Activated T-cell treated with anti-CD3 and anti-CD28 coated beads, Interleukin-2, amount 50 U/mL, for 72 hours (primary cell): ENCODE measurements at regions not wholly inside any gene's neighbourhood (a gene's known extent, or its start where the extent isn't known, plus 50 kb on each side); places are given as distances from the start of the nearest gene placed in this dataset.

Experiments used
- ATAC-seq, 2 donors: fragments of 150-1000 bp; cut with Tn5 transposase; replicated peaks in 1 of 2; 2 replicates each; pipeline ENCODE4 v1.10.0; 2021; ENCODE audit warnings: moderate library complexity in 2 of 2, mild to moderate bottlenecking in 1 of 2
- DNase-seq, 2 donors: peaks; one replicate each; pipeline ENCODE4 v3.0.0; 2021 to 2022; ENCODE audit warnings: mixed read lengths in 1 of 2
- H3K27ac Mint-ChIP-seq: one replicate; pipeline ENCODE4 v1.8.0; 2022; ENCODE audit warnings: mild to moderate bottlenecking, moderate library complexity, mixed read lengths
- H3K27me3 Mint-ChIP-seq: one replicate; pipeline ENCODE4 v1.8.0; 2022; ENCODE audit warnings: low read depth, mixed read lengths
- H3K36me3 Mint-ChIP-seq, 2 donors: one replicate each; pipeline ENCODE4 v1.8.0; 2022; ENCODE audit warnings: mixed read lengths in 2 of 2, mild to moderate bottlenecking in 1 of 2; ENCODE audit not compliant: insufficient read depth in 2 of 2
- H3K4me1 Mint-ChIP-seq: one replicate; pipeline ENCODE4 v1.8.0; 2022; ENCODE audit warnings: low read depth, mixed read lengths
- H3K4me3 Mint-ChIP-seq, 2 donors: one replicate each; pipeline ENCODE4 v1.8.0; 2022; ENCODE audit warnings: mild to moderate bottlenecking in 2 of 2, mixed read lengths in 2 of 2, moderate library complexity in 2 of 2
- H3K9me3 Mint-ChIP-seq, 2 donors: one replicate each; pipeline ENCODE4 v1.8.0; 2022; ENCODE audit warnings: mixed read lengths in 2 of 2

- Mint-ChIP-seq H3K27ac (no peak overlapping the region), H3K36me3 (no peaks in the 10 kb centered on the region), H3K4me3 (no peak overlapping the region), H3K27me3 (peaks cover 30% of the 10 kb centered on the region), H3K4me1 (no peaks in the 10 kb centered on the region), H3K9me3 (no peaks in the 10 kb centered on the region)
- ATAC-seq (no peak), DNase-seq (no peak)
Measured at GRCh38 chr5:133706506-133707430, 94.4 kb upstream of the FSTL4 start.

DNA sequence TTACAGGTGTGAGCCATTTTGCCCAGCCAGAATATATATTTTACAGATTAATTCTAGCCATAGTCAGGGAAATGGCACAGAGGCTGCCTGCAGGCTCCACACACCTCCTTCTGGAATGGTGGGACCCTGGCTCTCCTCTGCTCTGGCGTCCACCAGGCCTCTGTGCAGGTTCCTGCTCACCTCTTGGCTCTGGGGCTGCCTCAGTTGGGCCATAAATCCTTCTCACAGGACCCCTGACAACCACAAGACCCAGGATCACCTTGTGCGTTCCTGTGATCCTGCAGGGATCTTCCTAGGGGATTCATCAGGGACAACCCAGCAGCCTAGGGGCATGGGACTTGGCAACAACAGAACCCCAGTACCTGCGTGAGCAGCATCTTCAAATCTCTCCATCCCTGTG is 93.0 kb upstream of the FSTL4 start:
- Mint-ChIP-seq H3K27ac (no peak overlapping the region), H3K4me1 (peaks cover 3% of the 10 kb centered on the region), H3K9me3 (peaks cover under 1% of the 10 kb centered on the region in 2 donors), H3K4me3 (no peak overlapping the region), H3K36me3 (peaks cover 1 to 2% of the 10 kb centered on the region in 2 donors), H3K27me3 (peaks cover 23% of the 10 kb centered on the region)
- DNase-seq (no peak), ATAC-seq (no peak)

- H3K36me3 Mint-ChIP-seq, result peaks cover 4 to 5% of the 10 kb centered on the region in 2 donors
- H3K9me3 Mint-ChIP-seq, result peaks cover 5 to 6% of the 10 kb centered on the region in 2 donors
- H3K27ac Mint-ChIP-seq, result no peak overlapping the region
- H3K4me1 Mint-ChIP-seq, result peaks cover 11% of the 10 kb centered on the region
- no peak overlapping the region for H3K4me3 Mint-ChIP-seq
- H3K27me3 Mint-ChIP-seq, result peaks cover 19% of the 10 kb centered on the region
- no peak for DNase-seq
- no peak for ATAC-seq
Measured at GRCh38 chr5:133704411-133704810, 92.1 kb upstream of the FSTL4 start.

GRCh38 chr5:133703935-133704334 is 91.6 kb upstream of the FSTL4 start:
- DNase-seq (no peak), ATAC-seq (no peak)
- H3K4me1 Mint-ChIP-seq, result peaks cover 16% of the 10 kb centered on the region
- H3K9me3 Mint-ChIP-seq, result peaks cover 5 to 6% of the 10 kb centered on the region in 2 donors
- H3K36me3 Mint-ChIP-seq, result peaks cover 4 to 5% of the 10 kb centered on the region in 2 donors
- no peak overlapping the region for H3K27ac Mint-ChIP-seq
- peaks cover 15% of the 10 kb centered on the region for H3K27me3 Mint-ChIP-seq
- no peak overlapping the region for H3K4me3 Mint-ChIP-seq

GRCh38 chr5:133702791-133703770 is 90.7 kb upstream of the FSTL4 start:
- ATAC-seq, result no peak

DNA sequence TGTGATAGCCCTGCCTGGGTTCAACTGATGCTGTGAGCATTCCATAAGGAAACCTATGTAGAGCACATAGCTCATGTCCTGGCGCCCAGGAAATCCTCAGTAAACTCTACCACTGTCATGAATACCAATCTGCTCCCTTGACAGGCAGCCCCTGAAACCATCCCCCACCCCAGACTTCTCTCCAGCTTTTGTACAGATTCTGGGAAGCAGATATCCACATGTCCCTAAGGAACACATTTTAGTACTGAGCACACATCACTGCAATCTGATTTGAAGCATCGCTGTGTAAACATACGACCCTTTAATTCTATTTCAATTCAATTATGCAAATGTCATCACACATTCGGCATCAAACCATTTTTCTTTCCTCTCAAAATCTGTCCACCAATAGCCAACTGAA is 89.5 kb upstream of the FSTL4 start:
- ATAC-seq, result no peak
- peaks cover 28% of the 10 kb centered on the region for H3K4me1 Mint-ChIP-seq
- H3K4me3 Mint-ChIP-seq, result no peak overlapping the region
- no peak for DNase-seq
- peaks cover 12% of the 10 kb centered on the region for H3K27me3 Mint-ChIP-seq
- H3K36me3 Mint-ChIP-seq, result peaks cover 4 to 5% of the 10 kb centered on the region in 2 donors
- H3K9me3 Mint-ChIP-seq, result peaks cover 5 to 6% of the 10 kb centered on the region in 2 donors
- H3K27ac Mint-ChIP-seq, result no peak overlapping the region

More at GRCh38 chr5:133702791-133703770, 90.7 kb upstream of the FSTL4 start:
- H3K9me3 Mint-ChIP-seq, result peaks cover 5 to 6% of the 10 kb centered on the region in 2 donors
- no peak overlapping the region for H3K4me3 Mint-ChIP-seq
- peaks cover 13% of the 10 kb centered on the region for H3K27me3 Mint-ChIP-seq
- H3K4me1 Mint-ChIP-seq, result peaks cover 22% of the 10 kb centered on the region
- peaks cover 4 to 5% of the 10 kb centered on the region in 2 donors for H3K36me3 Mint-ChIP-seq
- no peak for DNase-seq
- H3K27ac Mint-ChIP-seq, result no peak overlapping the region

DNA sequence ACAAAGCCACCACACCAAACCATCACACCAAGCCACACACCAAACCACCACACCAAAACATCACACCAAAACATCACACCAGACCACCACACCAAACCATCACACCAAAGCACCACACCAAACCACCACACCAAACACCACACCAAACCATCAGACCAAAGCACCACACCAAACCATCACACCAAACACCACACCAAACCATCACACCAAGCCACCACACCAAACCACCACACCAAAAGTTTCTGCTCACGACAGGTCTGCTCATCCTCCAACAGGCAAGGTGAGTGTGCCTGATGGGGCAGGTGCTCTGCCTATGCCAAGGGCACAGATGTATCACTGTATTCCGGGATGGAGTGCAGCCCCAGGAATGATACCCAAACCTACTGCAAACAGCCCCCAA is 87.9 kb upstream of the FSTL4 start:
- DNase-seq, result no peak
- no peak overlapping the region for H3K4me3 Mint-ChIP-seq
- peaks cover 5 to 6% of the 10 kb centered on the region in 2 donors for H3K9me3 Mint-ChIP-seq
- ATAC-seq, result no peak
- peaks cover 4 to 5% of the 10 kb centered on the region in 2 donors for H3K36me3 Mint-ChIP-seq
- H3K4me1 Mint-ChIP-seq, result peaks cover 28% of the 10 kb centered on the region
- peaks cover 19% of the 10 kb centered on the region for H3K27me3 Mint-ChIP-seq
- H3K27ac Mint-ChIP-seq, result no peak overlapping the region

DNA sequence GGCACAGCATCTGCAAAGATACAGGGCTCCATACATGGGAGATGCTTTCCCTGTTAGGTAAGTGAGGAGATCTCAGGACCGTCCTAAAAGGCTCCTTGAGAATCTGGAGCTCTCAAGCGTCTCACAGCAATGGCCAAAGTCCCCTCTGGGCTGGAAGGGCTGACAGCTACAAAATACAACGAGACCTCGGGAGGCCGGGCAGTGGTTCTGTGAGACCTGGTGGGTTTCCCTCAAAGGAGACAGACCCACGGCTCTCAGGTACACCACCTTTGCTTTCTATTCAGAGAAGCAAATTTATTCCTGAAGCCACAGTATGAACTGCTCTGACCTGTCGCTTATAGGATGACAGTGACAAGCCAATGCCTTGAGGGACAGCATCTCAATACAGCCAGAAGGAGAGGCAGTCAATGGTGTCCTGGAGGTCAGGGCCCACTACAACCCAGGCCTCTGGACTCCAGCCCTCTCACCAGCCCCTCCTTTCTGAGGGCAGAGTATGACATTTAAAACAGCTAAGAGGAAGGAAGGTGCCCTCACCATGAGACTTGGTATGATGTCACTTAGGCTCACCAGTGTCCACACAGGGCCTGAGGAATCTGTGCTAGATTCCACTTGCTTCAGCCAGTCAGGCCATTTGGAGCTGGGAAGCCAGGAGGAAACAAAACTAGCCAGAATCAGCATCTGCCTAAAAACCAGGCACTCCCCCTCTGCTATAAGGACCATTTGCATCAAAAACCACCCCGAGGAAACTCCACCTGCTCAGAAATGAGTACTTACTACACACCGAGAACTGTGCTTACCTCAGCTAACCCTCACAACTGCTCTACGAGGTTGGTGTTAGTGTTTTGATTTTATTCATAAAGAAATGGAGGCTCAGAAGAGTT is 86.5 kb upstream of the FSTL4 start:
- DNase-seq (peak; percentile 43 to 46), ATAC-seq (peak; percentile 94)
- H3K27me3 Mint-ChIP-seq, result peaks cover 23% of the 10 kb centered on the region
- peaks cover 4 to 5% of the 10 kb centered on the region in 2 donors for H3K36me3 Mint-ChIP-seq
- peaks cover 5 to 6% of the 10 kb centered on the region in 2 donors for H3K9me3 Mint-ChIP-seq
- H3K27ac Mint-ChIP-seq, result peak overlapping the region; percentile 34
- H3K4me3 Mint-ChIP-seq, result peak overlapping the region; percentile 4 to 8
- peaks cover 33% of the 10 kb centered on the region for H3K4me1 Mint-ChIP-seq

DNA sequence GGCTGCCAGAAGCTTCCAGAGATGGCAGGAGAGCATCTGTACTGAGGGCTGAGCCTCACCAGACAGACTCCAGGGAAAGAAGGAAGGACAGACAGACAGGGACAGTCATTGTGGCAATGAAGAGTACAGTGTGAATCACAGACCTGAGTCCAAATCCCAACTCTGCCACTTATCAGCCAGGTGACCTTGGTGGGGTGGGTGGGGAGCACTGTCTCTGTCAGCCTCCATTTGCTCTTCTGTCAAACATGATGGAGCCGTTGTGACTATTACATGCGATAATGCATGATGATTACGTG is 85.9 kb upstream of the FSTL4 start:
- peaks cover 5 to 6% of the 10 kb centered on the region in 2 donors for H3K9me3 Mint-ChIP-seq
- ATAC-seq, result no peak
- no peak for DNase-seq
- H3K4me1 Mint-ChIP-seq, result peaks cover 33% of the 10 kb centered on the region
- H3K27ac Mint-ChIP-seq, result peak overlapping the region; percentile 5
- peaks cover 23% of the 10 kb centered on the region for H3K27me3 Mint-ChIP-seq
- peaks cover 4 to 5% of the 10 kb centered on the region in 2 donors for H3K36me3 Mint-ChIP-seq
- H3K4me3 Mint-ChIP-seq, result peak overlapping the region; percentile 28 to 54

GRCh38 chr5:133697536-133698258 is 85.4 kb upstream of the FSTL4 start:
- Mint-ChIP-seq H3K4me3 (peak overlapping the region; percentile 28 to 54), H3K27ac (peak overlapping the region; percentile 5), H3K27me3 (peaks cover 26% of the 10 kb centered on the region), H3K9me3 (peaks cover 5 to 6% of the 10 kb centered on the region in 2 donors), H3K36me3 (peaks cover 4 to 5% of the 10 kb centered on the region in 2 donors), H3K4me1 (peaks cover 33% of the 10 kb centered on the region)
- DNase-seq (peak; percentile 15 to 21), ATAC-seq (no peak)

GRCh38 chr5:133696782-133697507 is 84.6 kb upstream of the FSTL4 start:
- ATAC-seq, result no peak

More at GRCh38 chr5:133696782-133697507, 84.6 kb upstream of the FSTL4 start:
- no peak overlapping the region for H3K4me3 Mint-ChIP-seq
- peaks cover 33% of the 10 kb centered on the region for H3K27me3 Mint-ChIP-seq
- H3K27ac Mint-ChIP-seq, result no peak overlapping the region
- peaks cover 33% of the 10 kb centered on the region for H3K4me1 Mint-ChIP-seq
- no peak for DNase-seq
- peaks cover 5 to 6% of the 10 kb centered on the region in 2 donors for H3K9me3 Mint-ChIP-seq
- peaks cover 4 to 5% of the 10 kb centered on the region in 2 donors for H3K36me3 Mint-ChIP-seq
